ENCODE measurements at regions not wholly inside any gene's neighbourhood (a gene's known extent, or its start where the extent isn't known, plus 50 kb on each side); places are given as distances from the start of the nearest gene placed in this dataset.

GRCh38 chr15:87577336-87577735 lies 679.2 kb downstream of the NTRK3 start:
- TF ChIP-seq, protein P1, sequence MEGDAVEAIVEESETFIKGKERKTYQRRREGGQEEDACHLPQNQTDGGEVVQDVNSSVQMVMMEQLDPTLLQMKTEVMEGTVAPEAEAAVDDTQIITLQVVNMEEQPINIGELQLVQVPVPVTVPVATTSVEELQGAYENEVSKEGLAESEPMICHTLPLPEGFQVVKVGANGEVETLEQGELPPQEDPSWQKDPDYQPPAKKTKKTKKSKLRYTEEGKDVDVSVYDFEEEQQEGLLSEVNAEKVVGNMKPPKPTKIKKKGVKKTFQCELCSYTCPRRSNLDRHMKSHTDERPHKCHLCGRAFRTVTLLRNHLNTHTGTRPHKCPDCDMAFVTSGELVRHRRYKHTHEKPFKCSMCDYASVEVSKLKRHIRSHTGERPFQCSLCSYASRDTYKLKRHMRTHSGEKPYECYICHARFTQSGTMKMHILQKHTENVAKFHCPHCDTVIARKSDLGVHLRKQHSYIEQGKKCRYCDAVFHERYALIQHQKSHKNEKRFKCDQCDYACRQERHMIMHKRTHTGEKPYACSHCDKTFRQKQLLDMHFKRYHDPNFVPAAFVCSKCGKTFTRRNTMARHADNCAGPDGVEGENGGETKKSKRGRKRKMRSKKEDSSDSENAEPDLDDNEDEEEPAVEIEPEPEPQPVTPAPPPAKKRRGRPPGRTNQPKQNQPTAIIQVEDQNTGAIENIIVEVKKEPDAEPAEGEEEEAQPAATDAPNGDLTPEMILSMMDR (conservative IDR thresholded peaks at IDR 0.05), result no peak
- TF ChIP-seq EZH2 (IDR thresholded peaks at IDR 0.05; ENCODE audit: low read depth), result no peak

All from PC-9 (cell line).